DND-41 (cell line): ENCODE measurements at regions not wholly inside any gene's neighbourhood (a gene's known extent, or its start where the extent isn't known, plus 50 kb on each side); places are given as distances from the start of the nearest gene placed in this dataset.

Experiments used
- ATAC-seq: fragments of 200-7000 bp; cut with Tn5 transposase; 3 replicates; pipeline ENCODE4 v1.9.1; 2021; ENCODE audit warnings: low read depth; ENCODE audit not compliant: insufficient read depth
- DNase-seq: peaks from one replicate; pipeline ENCODE4 v3.0.0-alpha.2; 2020
- H2AFZ ChIP-seq: 2 replicates; pipeline ENCODE4 v1.6.0; 2012; ENCODE audit warnings: low read depth, low read length
- H3K27ac ChIP-seq: 2 replicates; pipeline ENCODE4 v1.5.1; 2012; ENCODE audit warnings: low read length, inconsistent platforms
- H3K27me3 ChIP-seq: fragments of 200-600 bp; sonication (generic); 2 replicates; pipeline ENCODE4 v1.6.0; 2012; ENCODE audit warnings: low read length, mild to moderate bottlenecking, inconsistent platforms; ENCODE audit not compliant: insufficient read depth, poor library complexity
- H3K36me3 ChIP-seq: 2 replicates; pipeline ENCODE4 v1.5.1; 2012; ENCODE audit warnings: low read length, inconsistent platforms; ENCODE audit not compliant: insufficient read depth
- H3K4me1 ChIP-seq: 2 replicates; pipeline ENCODE4 v1.5.1; 2012; ENCODE audit warnings: mild to moderate bottlenecking, low read length; ENCODE audit not compliant: insufficient read depth
- H3K4me2 ChIP-seq: 2 replicates; pipeline ENCODE4 v1.6.0; 2012; ENCODE audit warnings: mild to moderate bottlenecking, moderate library complexity, low read length, inconsistent platforms; ENCODE audit not compliant: insufficient read depth
- H3K4me3 ChIP-seq, 2 experiments: fragments of 200-600 bp in 1 of 2; shearing (Covaris generic) in 1 of 2; 2 replicates each; pipeline ENCODE4 v1.5.1; 2012 to 2016; ENCODE audit warnings: inconsistent platforms in 2 of 2, low read length in 2 of 2, mild to moderate bottlenecking in 2 of 2, low read depth in 1 of 2, moderate library complexity in 1 of 2
- H3K79me2 ChIP-seq: 2 replicates; pipeline ENCODE4 v1.6.0; 2012; ENCODE audit warnings: low read length, inconsistent platforms; ENCODE audit not compliant: insufficient read depth
- H3K9ac ChIP-seq: 2 replicates; pipeline ENCODE4 v1.6.0; 2012; ENCODE audit warnings: low read depth, mild to moderate bottlenecking, inconsistent platforms, low read length, moderate library complexity
- H3K9me3 ChIP-seq: 2 replicates; pipeline ENCODE4 v1.5.1; 2012; ENCODE audit warnings: low read length, moderate library complexity, mild to moderate bottlenecking, inconsistent platforms; ENCODE audit not compliant: insufficient read depth, severe bottlenecking
- H4K20me1 ChIP-seq: 2 replicates; pipeline ENCODE4 v1.6.0; 2012; ENCODE audit warnings: low read length; ENCODE audit not compliant: insufficient read depth
- CTCF ChIP-seq: IDR thresholded peaks from 2 replicates; pipeline ENCODE4 v1.5.1; 2012; ENCODE audit warnings: borderline replicate concordance, low read length, moderate library complexity, mild to moderate bottlenecking; ENCODE audit not compliant: poor library complexity, severe bottlenecking; ENCODE audit errors: extremely low read depth
- EZH2 ChIP-seq: IDR thresholded peaks from 3 replicates; pipeline ENCODE4 v1.6.1; 2012; ENCODE audit warnings: borderline replicate concordance, low read depth, mild to moderate bottlenecking, moderate library complexity, low read length, inconsistent platforms; ENCODE audit not compliant: severe bottlenecking

- ATAC-seq: no peak
- H2AFZ ChIP-seq: no peak overlapping the region
- H3K27me3 ChIP-seq: no peaks in the 10 kb centered on the region
- H3K27ac ChIP-seq: no peak overlapping the region
- H3K36me3 ChIP-seq: no peaks in the 10 kb centered on the region
- peaks cover 2% of the 10 kb centered on the region for H3K9me3 ChIP-seq
- no peak overlapping the region for H3K9ac ChIP-seq
- H3K4me1 ChIP-seq: no peaks in the 10 kb centered on the region
- no peaks in the 10 kb centered on the region for H4K20me1 ChIP-seq
- H3K4me2 ChIP-seq: no peak overlapping the region
- DNase-seq: no peak
- no peak overlapping the region for H3K4me3 ChIP-seq
- no peaks in the 10 kb centered on the region for H3K79me2 ChIP-seq
- TF ChIP-seq EZH2: no peak
- no peak for TF ChIP-seq CTCF
These were observed 115.1 kb upstream of the CD180 start for GRCh38 chr5:67311701-67312100.

GRCh38 chr5:67311208-67311607, 114.6 kb upstream of the CD180 start:
- no peak for TF ChIP-seq EZH2
- no peak for TF ChIP-seq CTCF
- ATAC-seq: no peak
- Histone ChIP-seq H3K4me2 (no peak overlapping the region), H4K20me1 (no peaks in the 10 kb centered on the region), H3K4me1 (no peaks in the 10 kb centered on the region), H3K36me3 (no peaks in the 10 kb centered on the region), H3K27ac (no peak overlapping the region), H3K9ac (no peak overlapping the region), H3K4me3 (no peak overlapping the region), H2AFZ (no peak overlapping the region), H3K27me3 (no peaks in the 10 kb centered on the region), H3K9me3 (peaks cover 2% of the 10 kb centered on the region), H3K79me2 (no peaks in the 10 kb centered on the region)
- no peak for DNase-seq

GRCh38 chr5:67310740-67311139, 114.1 kb upstream of the CD180 start:
- no peak overlapping the region for H3K27ac ChIP-seq
- DNase-seq (no peak), ATAC-seq (no peak)
- H3K4me2 ChIP-seq: no peak overlapping the region
- H3K36me3 ChIP-seq: no peaks in the 10 kb centered on the region
- TF ChIP-seq EZH2 (no peak), CTCF (no peak)
- H3K27me3 ChIP-seq: no peaks in the 10 kb centered on the region
- H3K4me1 ChIP-seq: no peaks in the 10 kb centered on the region
- H3K9ac ChIP-seq: no peak overlapping the region
- H3K4me3 ChIP-seq: no peak overlapping the region
- H3K79me2 ChIP-seq: no peaks in the 10 kb centered on the region
- H2AFZ ChIP-seq: no peak overlapping the region
- H3K9me3 ChIP-seq: peaks cover 2% of the 10 kb centered on the region
- H4K20me1 ChIP-seq: no peaks in the 10 kb centered on the region

GRCh38 chr5:67310169-67310568, 113.6 kb upstream of the CD180 start:
- TF ChIP-seq CTCF (no peak), EZH2 (no peak)
- H3K27me3 ChIP-seq: no peaks in the 10 kb centered on the region
- no peaks in the 10 kb centered on the region for H4K20me1 ChIP-seq
- no peak overlapping the region for H3K4me2 ChIP-seq
- no peak overlapping the region for H2AFZ ChIP-seq
- no peaks in the 10 kb centered on the region for H3K36me3 ChIP-seq
- no peak overlapping the region for H3K9ac ChIP-seq
- H3K4me1 ChIP-seq: no peaks in the 10 kb centered on the region
- H3K4me3 ChIP-seq: no peak overlapping the region
- peaks cover 2% of the 10 kb centered on the region for H3K9me3 ChIP-seq
- DNase-seq (no peak), ATAC-seq (no peak)
- H3K79me2 ChIP-seq: no peaks in the 10 kb centered on the region
- H3K27ac ChIP-seq: no peak overlapping the region
